ENCODE measurements at regions not wholly inside any gene's neighbourhood (a gene's known extent, or its start where the extent isn't known, plus 50 kb on each side); places are given as distances from the start of the nearest gene placed in this dataset.

DNA sequence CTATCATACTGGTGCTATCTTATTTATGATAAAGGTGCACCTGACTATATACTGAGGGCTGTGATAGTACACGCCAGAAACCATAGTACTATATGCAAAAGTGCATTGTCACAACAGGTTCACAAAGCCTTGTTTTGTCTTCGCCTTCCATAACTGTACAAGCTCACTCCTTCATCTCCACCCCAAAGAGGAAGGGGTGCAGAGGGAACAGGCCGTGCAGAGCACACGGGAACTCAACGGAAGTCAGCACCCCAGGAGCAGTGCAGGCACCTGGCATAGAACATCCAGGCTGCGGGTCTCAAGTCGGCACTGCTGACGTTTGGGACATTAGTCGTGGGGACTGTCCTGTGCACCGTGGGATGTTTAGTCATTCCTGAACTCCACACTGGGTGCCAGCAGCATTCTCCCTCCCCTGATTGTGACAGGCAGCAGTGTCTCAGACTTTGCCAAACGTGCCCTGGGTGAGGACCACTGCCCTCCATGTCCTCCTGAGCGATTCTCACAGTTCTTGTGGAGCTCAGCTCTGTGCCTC lies 99.7 kb downstream of the PXDC1 start:
- Histone ChIP-seq H3K4me3 (ENCODE audit: low read depth, low read length) (no peak overlapping the region), H3K4me1 (no peaks in the 10 kb centered on the region), H3K79me2 (no peaks in the 10 kb centered on the region), H3K9me3 (ENCODE audit: control insufficient read depth, low read length) (no peaks in the 10 kb centered on the region), H3K27ac (no peak overlapping the region), H3K36me3 (ENCODE audit: control insufficient read depth, insufficient read depth, low read length) (no peaks in the 10 kb centered on the region), H3K4me2 (ENCODE audit: low read length) (no peak overlapping the region), H2AFZ (no peak overlapping the region), H3K27me3 (ENCODE audit: control insufficient read depth, insufficient read depth, low read length) (no peaks in the 10 kb centered on the region), H3K9ac (no peak overlapping the region)
- TF ChIP-seq, protein P1, sequence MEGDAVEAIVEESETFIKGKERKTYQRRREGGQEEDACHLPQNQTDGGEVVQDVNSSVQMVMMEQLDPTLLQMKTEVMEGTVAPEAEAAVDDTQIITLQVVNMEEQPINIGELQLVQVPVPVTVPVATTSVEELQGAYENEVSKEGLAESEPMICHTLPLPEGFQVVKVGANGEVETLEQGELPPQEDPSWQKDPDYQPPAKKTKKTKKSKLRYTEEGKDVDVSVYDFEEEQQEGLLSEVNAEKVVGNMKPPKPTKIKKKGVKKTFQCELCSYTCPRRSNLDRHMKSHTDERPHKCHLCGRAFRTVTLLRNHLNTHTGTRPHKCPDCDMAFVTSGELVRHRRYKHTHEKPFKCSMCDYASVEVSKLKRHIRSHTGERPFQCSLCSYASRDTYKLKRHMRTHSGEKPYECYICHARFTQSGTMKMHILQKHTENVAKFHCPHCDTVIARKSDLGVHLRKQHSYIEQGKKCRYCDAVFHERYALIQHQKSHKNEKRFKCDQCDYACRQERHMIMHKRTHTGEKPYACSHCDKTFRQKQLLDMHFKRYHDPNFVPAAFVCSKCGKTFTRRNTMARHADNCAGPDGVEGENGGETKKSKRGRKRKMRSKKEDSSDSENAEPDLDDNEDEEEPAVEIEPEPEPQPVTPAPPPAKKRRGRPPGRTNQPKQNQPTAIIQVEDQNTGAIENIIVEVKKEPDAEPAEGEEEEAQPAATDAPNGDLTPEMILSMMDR (IDR thresholded peaks at IDR 0.05): no peak

DNA sequence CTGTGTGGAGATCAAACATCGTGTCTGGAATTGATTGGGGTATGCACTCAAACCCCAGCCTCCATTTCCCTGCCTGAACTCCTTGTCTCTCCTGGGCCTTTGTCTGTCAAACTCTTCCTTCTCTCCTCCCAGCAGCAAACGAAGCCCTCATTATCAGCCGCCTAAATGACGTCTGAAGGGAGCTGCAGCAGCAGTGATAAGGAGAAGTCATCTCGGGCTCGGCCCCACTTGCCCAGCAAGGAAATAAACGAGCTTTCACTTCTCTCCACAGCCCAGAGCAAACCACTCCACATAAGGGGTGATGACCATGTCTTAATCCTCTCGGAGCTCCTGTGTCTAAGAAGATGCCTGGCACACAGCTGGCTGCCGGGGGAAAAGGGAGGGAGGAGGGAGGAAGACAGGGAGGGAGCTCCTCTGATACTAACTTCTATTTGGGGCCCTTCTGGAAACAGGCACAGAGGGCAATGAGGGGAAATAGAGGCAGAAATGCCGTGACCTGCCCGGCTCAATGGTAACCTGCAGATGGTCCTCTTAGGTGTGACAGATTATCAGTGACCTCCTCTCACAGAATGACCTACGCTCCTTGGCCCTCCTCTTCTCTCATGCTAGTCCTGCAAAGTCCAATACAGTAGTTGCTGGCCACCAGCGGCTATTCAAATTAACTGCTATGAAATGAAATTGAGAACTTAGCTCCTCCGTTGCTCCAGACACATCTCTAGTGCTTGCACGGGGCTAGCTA lies 100.4 kb downstream of the PXDC1 start:
- Histone ChIP-seq H3K27me3 (ENCODE audit: control insufficient read depth, insufficient read depth, low read length) (no peaks in the 10 kb centered on the region), H3K4me1 (no peaks in the 10 kb centered on the region), H3K9me3 (ENCODE audit: control insufficient read depth, low read length) (no peaks in the 10 kb centered on the region), H3K36me3 (ENCODE audit: control insufficient read depth, insufficient read depth, low read length) (no peaks in the 10 kb centered on the region), H3K4me3 (ENCODE audit: low read depth, low read length) (no peak overlapping the region), H3K27ac (no peak overlapping the region), H3K9ac (no peak overlapping the region), H3K79me2 (no peaks in the 10 kb centered on the region), H3K4me2 (ENCODE audit: low read length) (no peak overlapping the region), H2AFZ (no peak overlapping the region)
- TF ChIP-seq, protein P1 (IDR thresholded peaks at IDR 0.05): no peak

DNA sequence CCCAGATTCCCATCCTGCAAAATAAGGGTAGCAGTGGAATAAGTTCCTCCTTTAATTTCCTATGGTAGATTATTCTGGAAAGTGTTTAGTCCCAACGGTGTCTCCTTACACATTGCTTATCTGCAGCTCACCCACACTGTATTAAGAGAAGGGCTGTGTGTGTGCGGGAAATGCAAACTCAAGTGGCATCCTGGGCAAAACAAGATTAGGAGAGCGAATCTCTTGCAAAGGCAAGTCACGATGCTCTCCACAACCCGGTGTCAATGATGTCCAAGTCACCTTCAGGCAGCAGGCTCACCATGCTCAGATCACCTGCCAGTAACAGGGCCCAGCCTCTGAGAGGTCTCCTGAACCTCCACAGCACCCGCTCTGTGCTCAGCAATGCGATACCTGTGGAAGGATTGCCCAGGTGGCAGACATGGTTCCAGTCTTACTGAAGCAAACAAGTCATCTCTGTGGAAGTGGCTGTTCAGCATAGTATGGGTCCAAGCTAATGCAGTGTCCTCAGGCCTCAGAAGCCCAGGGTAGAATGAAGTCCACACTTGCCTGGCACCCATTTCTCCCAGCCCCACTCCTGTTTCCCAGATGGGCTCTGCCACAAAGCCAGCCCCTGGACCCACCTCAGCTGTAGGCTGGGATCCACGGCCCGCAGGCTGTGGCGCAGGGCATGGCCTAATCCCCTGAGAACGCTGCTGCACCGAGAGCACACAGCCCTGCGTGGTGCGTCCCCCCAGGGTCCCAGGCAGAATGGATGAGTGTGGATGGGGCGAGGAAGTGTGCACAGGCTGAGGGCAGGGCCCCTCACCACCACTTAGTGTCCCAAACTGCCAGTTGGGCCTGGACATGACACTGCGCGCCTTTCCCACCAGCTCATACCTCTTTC lies 101.2 kb downstream of the PXDC1 start:
- H3K27ac ChIP-seq: no peak overlapping the region
- H3K36me3 ChIP-seq (ENCODE audit: control insufficient read depth, insufficient read depth, low read length): no peaks in the 10 kb centered on the region
- H2AFZ ChIP-seq: no peak overlapping the region
- H3K9ac ChIP-seq: no peak overlapping the region
- no peak overlapping the region for H3K4me2 ChIP-seq (ENCODE audit: low read length)
- no peaks in the 10 kb centered on the region for H3K4me1 ChIP-seq
- no peaks in the 10 kb centered on the region for H3K27me3 ChIP-seq (ENCODE audit: control insufficient read depth, insufficient read depth, low read length)
- no peaks in the 10 kb centered on the region for H3K9me3 ChIP-seq (ENCODE audit: control insufficient read depth, low read length)
- no peaks in the 10 kb centered on the region for H3K79me2 ChIP-seq
- TF ChIP-seq, protein P1 (IDR thresholded peaks at IDR 0.05): no peak
- H3K4me3 ChIP-seq (ENCODE audit: low read depth, low read length): no peak overlapping the region

DNA sequence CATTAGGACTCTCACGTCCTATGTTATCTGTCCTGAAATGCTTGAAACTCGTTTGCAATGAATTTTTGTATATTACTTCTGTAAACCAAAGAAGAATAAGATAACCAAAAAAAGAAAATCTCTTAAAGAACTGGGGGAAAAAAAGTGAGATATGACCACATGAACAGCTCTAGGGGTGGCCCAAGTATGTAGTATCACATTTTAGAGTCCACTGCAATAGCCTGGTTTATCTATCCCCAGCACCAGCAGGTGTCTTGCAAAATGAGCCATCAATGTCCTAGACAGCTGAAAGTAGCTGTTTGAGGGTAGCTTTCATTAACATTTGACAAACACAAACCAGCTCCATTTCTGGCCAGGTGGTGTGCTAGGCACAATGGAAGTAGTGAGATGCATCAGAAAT lies 102.8 kb downstream of the PXDC1 start:
- no peaks in the 10 kb centered on the region for H3K9me3 ChIP-seq (ENCODE audit: control insufficient read depth, low read length)
- no peaks in the 10 kb centered on the region for H3K79me2 ChIP-seq
- no peaks in the 10 kb centered on the region for H3K4me1 ChIP-seq
- H3K27me3 ChIP-seq (ENCODE audit: control insufficient read depth, insufficient read depth, low read length): no peaks in the 10 kb centered on the region
- no peak overlapping the region for H2AFZ ChIP-seq
- no peak overlapping the region for H3K27ac ChIP-seq
- H3K4me2 ChIP-seq (ENCODE audit: low read length): no peak overlapping the region
- no peak overlapping the region for H3K9ac ChIP-seq
- no peak overlapping the region for H3K4me3 ChIP-seq (ENCODE audit: low read depth, low read length)
- H3K36me3 ChIP-seq (ENCODE audit: control insufficient read depth, insufficient read depth, low read length): no peaks in the 10 kb centered on the region
- TF ChIP-seq, protein P1 (IDR thresholded peaks at IDR 0.05): no peak

Data from parathyroid adenoma (tissue), 2 donors.